Neutrophil (primary cell): ENCODE measurements at regions not wholly inside any gene's neighbourhood (a gene's known extent, or its start where the extent isn't known, plus 50 kb on each side); places are given as distances from the start of the nearest gene placed in this dataset.

ENCODE experiments used
- H3K27ac ChIP-seq: fragments of 200-600 bp; sonication (generic); 2 replicates; pipeline ENCODE4 v1.5.1; 2016; ENCODE audit warnings: mild to moderate bottlenecking, moderate library complexity
- H3K27me3 ChIP-seq: fragments of 200-600 bp; sonication (generic); 2 replicates; pipeline ENCODE4 v1.6.0; 2016; ENCODE audit warnings: mild to moderate bottlenecking
- H3K36me3 ChIP-seq: fragments of 200-600 bp; sonication (generic); 2 replicates; pipeline ENCODE4 v1.5.1; 2017
- H3K4me1 ChIP-seq, 2 experiments: fragments of 200-600 bp in 1 of 2; sonication (generic) in 1 of 2; 1 replicate in 1 of 2; 2 replicates in 1 of 2; pipeline versions ENCODE4 v1.5.1 to v1.6.1; 2013 to 2016; ENCODE audit warnings: low read depth in 1 of 2, low read length in 1 of 2, mild to moderate bottlenecking in 1 of 2, moderate library complexity in 1 of 2; ENCODE audit not compliant: control insufficient read depth in 1 of 2, insufficient read depth in 1 of 2
- H3K4me3 ChIP-seq, 2 experiments: fragments of 200-600 bp in 1 of 2; sonication (generic) in 1 of 2; 1 replicate in 1 of 2; 2 replicates in 1 of 2; pipeline ENCODE4 v1.5.1; 2013 to 2016; ENCODE audit warnings: low read depth in 1 of 2, low read length in 1 of 2, mild to moderate bottlenecking in 1 of 2, moderate library complexity in 1 of 2
- H3K9me3 ChIP-seq: fragments of 200-600 bp; sonication (generic); 2 replicates; pipeline ENCODE4 v1.5.1; 2016
- CTCF ChIP-seq: fragments of 200-600 bp; sonication (generic); IDR thresholded peaks from 2 replicates; pipeline ENCODE4 v1.5.1; 2016; ENCODE audit warnings: antibody characterized with exemption

GRCh38 chr2:42935692-42936671 lies 143.6 kb upstream of the HAAO start:
- H3K36me3 ChIP-seq: no peaks in the 10 kb centered on the region
- peaks cover 17 to 20% of the 10 kb centered on the region in 2 experiments for H3K4me1 ChIP-seq

DNA sequence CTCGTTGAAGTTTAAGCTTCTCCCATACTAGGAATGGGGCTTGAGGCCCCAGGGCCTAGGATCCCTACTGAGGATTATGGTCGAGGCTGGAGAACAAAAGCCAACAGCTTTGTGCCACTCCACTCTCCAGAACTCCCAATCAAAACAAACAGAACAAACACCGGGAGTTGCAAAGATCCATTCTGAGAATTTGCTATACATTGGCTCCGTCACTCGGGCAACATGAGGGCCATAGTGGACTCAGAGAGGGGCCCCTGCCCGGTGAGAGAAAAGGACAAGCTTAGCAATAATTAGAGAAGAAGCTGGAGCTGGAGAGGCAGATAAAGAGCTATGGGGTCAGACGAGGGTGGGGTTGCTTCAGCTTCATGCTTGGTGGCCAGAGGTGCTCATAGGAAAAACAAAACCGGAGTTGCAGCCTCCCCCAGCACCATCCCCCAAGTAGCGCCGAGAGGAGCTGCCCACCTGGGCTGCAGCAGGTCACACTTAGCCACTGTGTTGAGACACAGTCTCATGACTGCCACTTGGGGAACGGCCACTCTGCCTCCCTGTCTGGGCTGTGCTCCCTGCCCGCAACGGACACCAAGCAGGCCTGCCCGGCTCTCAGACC lies 142.3 kb upstream of the HAAO start:
- Histone ChIP-seq H3K27me3 (no peaks in the 10 kb centered on the region), H3K27ac (no peak overlapping the region), H3K36me3 (no peaks in the 10 kb centered on the region), H3K4me3 (no peak overlapping the region), H3K4me1 (peaks cover 17 to 20% of the 10 kb centered on the region in 2 experiments), H3K9me3 (no peaks in the 10 kb centered on the region)
- TF ChIP-seq CTCF: no peak

More at GRCh38 chr2:42935692-42936671, 143.6 kb upstream of the HAAO start:
- Histone ChIP-seq H3K9me3 (no peaks in the 10 kb centered on the region), H3K27me3 (no peaks in the 10 kb centered on the region), H3K27ac (no peak overlapping the region), H3K4me3 (no peak overlapping the region)
- no peak for TF ChIP-seq CTCF

DNA sequence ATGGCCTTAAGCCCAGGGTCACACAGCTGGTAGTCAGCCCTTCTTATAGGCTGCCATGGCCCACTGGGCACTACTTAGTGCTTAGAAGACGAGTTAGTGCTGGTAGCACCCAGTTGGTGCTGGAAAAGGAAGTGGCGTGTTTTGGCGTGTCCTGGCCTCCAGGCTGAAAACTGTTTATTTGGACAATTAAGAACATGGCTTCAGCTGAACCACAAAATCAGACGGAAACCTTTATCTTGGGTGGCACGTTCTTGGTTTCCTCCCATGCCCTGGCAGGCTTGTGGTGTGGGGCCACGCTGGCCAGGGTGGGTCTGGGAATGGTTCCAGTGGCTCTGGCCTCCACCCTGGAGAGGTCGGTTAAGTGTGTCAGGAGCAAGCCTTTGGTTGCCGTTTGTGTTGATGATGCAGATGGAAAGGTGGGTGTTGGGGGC lies 141.5 kb upstream of the HAAO start:
- no peak overlapping the region for H3K27ac ChIP-seq
- H3K27me3 ChIP-seq: no peaks in the 10 kb centered on the region
- H3K36me3 ChIP-seq: no peaks in the 10 kb centered on the region
- H3K4me1 ChIP-seq: peaks cover 17 to 20% of the 10 kb centered on the region in 2 experiments
- H3K9me3 ChIP-seq: no peaks in the 10 kb centered on the region
- no peak overlapping the region for H3K4me3 ChIP-seq
- no peak for TF ChIP-seq CTCF

DNA sequence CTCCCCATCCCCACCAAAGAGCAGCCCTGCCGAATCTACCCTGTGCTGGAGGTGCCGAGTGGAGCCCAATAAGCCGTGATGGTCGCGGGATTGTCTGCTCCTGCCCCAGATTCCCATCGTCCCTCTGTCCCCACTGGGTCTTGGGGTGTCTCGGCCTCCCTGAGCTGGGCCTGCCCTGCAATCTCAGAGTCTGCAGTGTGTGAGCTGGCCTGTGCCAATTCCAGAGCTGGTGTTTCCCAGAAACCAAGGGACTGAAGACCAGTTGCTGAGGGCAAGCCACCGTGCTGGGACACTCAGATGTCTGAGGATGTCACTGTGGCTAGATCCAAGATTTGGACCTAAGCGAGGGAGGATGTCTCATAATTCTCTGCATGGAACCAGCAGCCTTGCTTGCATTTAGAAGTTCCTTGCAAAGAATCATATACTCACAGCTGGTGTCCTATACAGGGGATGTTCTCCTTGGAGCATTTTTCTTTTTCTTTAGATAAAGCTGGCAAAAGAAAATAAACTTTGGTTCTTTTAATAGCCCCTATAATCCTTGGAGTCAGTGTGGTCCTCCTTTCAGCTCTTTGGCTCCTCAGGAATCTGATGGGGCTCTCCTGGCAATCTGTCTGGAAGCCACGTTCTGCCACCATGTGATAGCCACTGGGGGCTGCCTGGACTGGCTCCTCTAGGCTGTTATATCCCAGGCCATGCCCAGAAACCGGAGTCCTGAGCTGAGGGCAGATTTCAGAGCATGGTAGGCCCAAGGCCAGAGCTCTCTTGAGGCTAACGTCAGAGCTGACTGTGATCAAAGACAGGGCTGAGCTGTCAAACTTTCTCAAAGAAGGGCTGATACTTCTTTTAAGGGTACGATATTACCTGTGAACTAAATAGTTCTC lies 140.1 kb upstream of the HAAO start:
- H3K4me1 ChIP-seq: peaks cover 20 to 23% of the 10 kb centered on the region in 2 experiments
- no peak overlapping the region for H3K4me3 ChIP-seq
- TF ChIP-seq CTCF: no peak
- no peaks in the 10 kb centered on the region for H3K9me3 ChIP-seq
- H3K36me3 ChIP-seq: no peaks in the 10 kb centered on the region
- H3K27me3 ChIP-seq: no peaks in the 10 kb centered on the region
- no peak overlapping the region for H3K27ac ChIP-seq

- TF ChIP-seq CTCF: no peak
- no peaks in the 10 kb centered on the region for H3K27me3 ChIP-seq
- no peak overlapping the region for H3K27ac ChIP-seq
- no peaks in the 10 kb centered on the region for H3K9me3 ChIP-seq
- H3K4me3 ChIP-seq: no peak overlapping the region
- no peaks in the 10 kb centered on the region for H3K36me3 ChIP-seq
- H3K4me1 ChIP-seq: peaks cover 18 to 21% of the 10 kb centered on the region in 2 experiments
Observed at GRCh38 chr2:42931818-42932195, 139.4 kb upstream of the HAAO start.
